H1 (cell line): ENCODE measurements at regions not wholly inside any gene's neighbourhood (a gene's known extent, or its start where the extent isn't known, plus 50 kb on each side); places are given as distances from the start of the nearest gene placed in this dataset.

ENCODE experiments used
- CTCF ChIA-PET: fragments of 300-600 bp; sonication (Branson Sonifier 250); formaldehyde crosslinking; loops from one replicate; lab custom pipeline; 2021; ENCODE audit not compliant: partially characterized antibody; lab: Charles Lee
- POLR2A ChIA-PET: fragments of 300-600 bp; sonication (Branson Sonifier 250); formaldehyde crosslinking; loops from one replicate; lab custom pipeline; 2021; ENCODE audit warnings: inconsistent platforms; ENCODE audit not compliant: partially characterized antibody; lab: Charles Lee
- DNase-seq, 2 experiments: peaks; one replicate each; pipeline versions ENCODE4 v3.0.0 to v3.0.0-alpha.2; 2010 to 2022; ENCODE audit warnings: low spot score in 2 of 2, low read depth in 1 of 2, mixed read lengths in 1 of 2
- FAIRE-seq: peaks from 2 replicates; lab custom pipeline; 2011; peaks lifted over from hg19 to GRCh38; lab: Jason Lieb, UNC
- H2AFZ ChIP-seq: 2 replicates; pipeline ENCODE4 v1.8.1; 2012; ENCODE audit warnings: low read length, inconsistent platforms
- H2AK5ac ChIP-seq: 2 replicates; pipeline ENCODE4 v1.6.1; 2013; ENCODE audit warnings: low read depth, low read length
- H2BK120ac ChIP-seq: replicated peaks from 2 replicates; pipeline ENCODE3; 2013; ENCODE audit warnings: low read depth, low read length, inconsistent platforms
- H2BK12ac ChIP-seq: 2 replicates; pipeline ENCODE4 v1.6.1; 2013; ENCODE audit warnings: low read depth, low read length
- H2BK15ac ChIP-seq: 2 replicates; pipeline ENCODE4 v1.6.1; 2013; ENCODE audit warnings: low read length
- H2BK20ac ChIP-seq: 2 replicates; pipeline ENCODE4 v1.6.1; 2013; ENCODE audit warnings: low read length
- H2BK5ac ChIP-seq: 2 replicates; pipeline ENCODE4 v1.6.1; 2013; ENCODE audit warnings: low read depth, low read length
- H3K14ac ChIP-seq: 2 replicates; pipeline ENCODE4 v1.6.1; 2013; ENCODE audit warnings: inconsistent platforms; ENCODE audit not compliant: insufficient read length
- H3K18ac ChIP-seq: 2 replicates; pipeline ENCODE4 v1.6.1; 2013; ENCODE audit warnings: low read length; ENCODE audit errors: extremely low read depth
- H3K23ac ChIP-seq: 2 replicates; pipeline ENCODE4 v1.6.1; 2013; ENCODE audit warnings: inconsistent platforms; ENCODE audit not compliant: insufficient read length
- H3K23me2 ChIP-seq: 2 replicates; pipeline ENCODE4 v1.6.1; 2013; ENCODE audit warnings: low read depth, low read length
- H3K27ac ChIP-seq: 2 replicates; pipeline ENCODE4 v1.6.1; 2011; ENCODE audit warnings: low read depth, low read length, inconsistent platforms
- H3K27me3 ChIP-seq, 4 experiments: replicated peaks in 1 of 4; 1 replicate in 1 of 4; 2 replicates in 3 of 4; pipeline versions ENCODE4 v1.6.1 to v1.8.1; 2011 to 2013; ENCODE audit warnings: low read length in 3 of 4, mild to moderate bottlenecking in 3 of 4, inconsistent platforms in 2 of 4, mixed read lengths in 2 of 4, moderate library complexity in 1 of 4; ENCODE audit not compliant: control insufficient read depth in 3 of 4, insufficient read depth in 3 of 4; ENCODE audit errors: extremely low read depth in 1 of 4
- H3K36me3 ChIP-seq, 4 experiments: 2 replicates each; pipeline versions ENCODE4 v1.6.1 to v1.8.1; 2011 to 2013; ENCODE audit warnings: mild to moderate bottlenecking in 4 of 4, low read length in 3 of 4, moderate library complexity in 2 of 4, control low read depth in 1 of 4, inconsistent platforms in 1 of 4; ENCODE audit not compliant: insufficient read depth in 4 of 4, control insufficient read depth in 2 of 4
- H3K4ac ChIP-seq: replicated peaks from 2 replicates; pipeline ENCODE3; 2013; ENCODE audit warnings: low read length, low read depth, mixed read lengths, inconsistent platforms; ENCODE audit not compliant: insufficient read length
- H3K4me1 ChIP-seq, 4 experiments: replicated peaks in 1 of 4; 1 replicate in 1 of 4; 2 replicates in 3 of 4; pipeline versions ENCODE4 v1.6.1 to v1.8.1; 2011 to 2013; ENCODE audit warnings: low read length in 3 of 4, inconsistent platforms in 2 of 4, mixed read lengths in 1 of 4; ENCODE audit not compliant: insufficient read depth in 4 of 4, control insufficient read depth in 3 of 4
- H3K4me2 ChIP-seq, 2 experiments: 2 replicates each; pipeline versions ENCODE4 v1.6.1 to v1.8.1; 2011 to 2013; ENCODE audit warnings: low read depth in 2 of 2, low read length in 2 of 2, control low read depth in 1 of 2, inconsistent platforms in 1 of 2, mild to moderate bottlenecking in 1 of 2; ENCODE audit not compliant: insufficient read depth in 1 of 2
- H3K4me3 ChIP-seq, 4 experiments: fragments of 200-600, 300-600 bp in 1 of 4; sonication (generic), shearing (Covaris generic), sonication (Bioruptor Twin) in 1 of 4; 2 replicates each; pipeline versions ENCODE4 v1.5.1 to v1.8.1; 2011 to 2016; ENCODE audit warnings: low read length in 4 of 4, low read depth in 3 of 4, control low read depth in 2 of 4, inconsistent platforms in 2 of 4, mild to moderate bottlenecking in 2 of 4, mixed read lengths in 1 of 4, moderate library complexity in 1 of 4; ENCODE audit not compliant: insufficient read depth in 2 of 4; ENCODE audit errors: extremely low read depth in 1 of 4
- H3K56ac ChIP-seq: replicated peaks from 2 replicates; pipeline ENCODE3; 2013; ENCODE audit warnings: low read depth, mild to moderate bottlenecking, mixed read lengths, low read length, inconsistent platforms; ENCODE audit not compliant: insufficient read length
- H3K79me1 ChIP-seq: 2 replicates; pipeline ENCODE4 v1.6.1; 2013; ENCODE audit warnings: low read depth, low read length, control low read depth
- H3K79me2 ChIP-seq, 2 experiments: 2 replicates each; pipeline versions ENCODE4 v1.6.1 to v1.8.1; 2012 to 2013; ENCODE audit warnings: low read length in 2 of 2, mild to moderate bottlenecking in 2 of 2, inconsistent platforms in 1 of 2; ENCODE audit not compliant: insufficient read depth in 2 of 2, control insufficient read depth in 1 of 2
- H3K9ac ChIP-seq, 4 experiments: replicated peaks in 1 of 4; 1 replicate in 1 of 4; 2 replicates in 3 of 4; pipeline versions ENCODE4 v1.6.1 to v1.8.1; 2011 to 2013; ENCODE audit warnings: low read depth in 3 of 4, low read length in 3 of 4, control low read depth in 2 of 4, mild to moderate bottlenecking in 2 of 4, moderate library complexity in 2 of 4, inconsistent platforms in 1 of 4; ENCODE audit errors: extremely low read depth in 1 of 4
- H3K9me3 ChIP-seq, 2 experiments: 2 replicates each; pipeline versions ENCODE4 v1.6.1 to v1.8.1; 2012 to 2013; ENCODE audit warnings: mild to moderate bottlenecking in 2 of 2, moderate library complexity in 2 of 2, control low read depth in 1 of 2, inconsistent platforms in 1 of 2, low read depth in 1 of 2, low read length in 1 of 2, mixed read lengths in 1 of 2; ENCODE audit not compliant: insufficient read depth in 2 of 2
- H4K20me1 ChIP-seq, 2 experiments: replicated peaks in 1 of 2; 2 replicates each; pipeline versions ENCODE3 to v1.8.1; 2011 to 2013; ENCODE audit warnings: inconsistent platforms in 2 of 2, low read length in 2 of 2, mild to moderate bottlenecking in 1 of 2; ENCODE audit not compliant: insufficient read depth in 2 of 2, control insufficient read depth in 1 of 2
- H4K5ac ChIP-seq: 2 replicates; pipeline ENCODE4 v1.6.1; 2013; ENCODE audit warnings: low read length, low read depth, mixed read lengths, inconsistent platforms; ENCODE audit not compliant: insufficient read length
- H4K8ac ChIP-seq: 2 replicates; pipeline ENCODE4 v1.8.0; 2013; ENCODE audit warnings: mild to moderate bottlenecking, moderate library complexity, low read length, inconsistent platforms; ENCODE audit not compliant: insufficient read depth; ENCODE audit errors: extremely low read depth
- H4K91ac ChIP-seq: replicated peaks from 2 replicates; pipeline ENCODE3; 2013; ENCODE audit warnings: low read length, mixed read lengths, inconsistent platforms; ENCODE audit not compliant: insufficient read length
- BCL11A ChIP-seq, 2 experiments: IDR thresholded peaks; one replicate each; pipeline ENCODE4 v1.6.1; 2011; ENCODE audit warnings: low read depth in 2 of 2, low read length in 2 of 2, mild to moderate bottlenecking in 2 of 2
- CBX5 ChIP-seq: fragments of 300-800, 300-1000 bp; sonication (generic); IDR thresholded peaks from 2 replicates; pipeline ENCODE4 v1.7.1; 2016; ENCODE audit warnings: antibody characterized with exemption, low read length, low read depth
- EP300 ChIP-seq, 2 experiments: IDR thresholded peaks; 1 replicate in 1 of 2; 2 replicates in 1 of 2; pipeline ENCODE4 v1.6.1; 2011 to 2012; ENCODE audit warnings: low read depth in 2 of 2, low read length in 2 of 2, mild to moderate bottlenecking in 2 of 2, borderline replicate concordance in 1 of 2, inconsistent platforms in 1 of 2, moderate library complexity in 1 of 2
- FOSL1 ChIP-seq: IDR thresholded peaks from 2 replicates; pipeline ENCODE4 v1.6.1; 2011; ENCODE audit warnings: mild to moderate bottlenecking, low read depth, low read length, moderate library complexity; ENCODE audit not compliant: insufficient read depth
- TF ChIP-seq, protein P1 (sequence below): IDR thresholded peaks from 2 replicates; pipeline ENCODE4 v1.6.1; 2012; ENCODE audit warnings: inconsistent platforms

DNA sequence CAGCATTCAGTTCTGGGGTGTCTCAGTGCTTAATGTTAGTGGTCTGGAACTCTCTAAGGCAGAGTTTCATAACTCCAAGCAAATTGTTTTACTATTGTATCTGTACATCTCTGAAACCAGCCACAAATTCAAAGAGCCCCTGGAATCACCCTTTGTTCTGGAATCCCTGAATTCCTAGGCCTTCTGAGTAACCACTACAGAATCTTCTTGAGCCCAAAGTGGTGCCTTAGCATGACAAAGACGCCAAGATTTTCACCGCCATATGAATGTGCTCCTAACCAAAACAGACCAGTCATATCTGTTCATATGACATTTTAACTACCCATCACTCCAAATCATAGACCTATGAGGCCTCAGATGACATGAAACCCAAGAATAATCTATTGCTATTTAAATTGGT, 668.1 kb downstream of the EPHA4 start (continued):
- no peak for TF ChIP-seq FOSL1

DNA sequence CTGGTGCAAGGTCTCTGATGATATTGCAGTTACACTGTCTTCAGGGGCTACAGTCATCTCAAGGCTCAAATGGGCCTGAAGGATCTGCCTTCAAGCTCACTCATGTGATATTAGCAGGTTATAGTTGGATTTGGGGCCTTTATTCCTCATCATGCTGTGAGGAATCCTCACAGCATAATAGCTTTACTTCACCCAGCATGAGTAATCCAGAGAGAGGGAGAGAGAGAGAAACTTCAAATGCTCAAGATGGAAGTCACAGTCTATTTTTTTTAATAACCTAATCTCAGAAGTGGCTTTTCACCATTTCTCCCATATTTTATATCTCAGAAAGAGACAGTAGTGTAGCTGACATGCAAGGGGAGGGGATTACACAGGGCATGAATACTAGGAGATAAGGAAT, 658.7 kb downstream of the EPHA4 start:
- no peak overlapping the region for H4K91ac ChIP-seq
- no peak overlapping the region for H2BK20ac ChIP-seq
- CTCF ChIA-PET: interaction anchor here (1.0 kb wide), 1 partner anchor 17 kb away, joined by 3 read pairs; no protein-coding TSS in a partner anchor

More for the DNA sequence above, 658.7 kb downstream of the EPHA4 start:
- no peak overlapping the region for H2BK15ac ChIP-seq
- no peaks in the 10 kb centered on the region for H3K79me1 ChIP-seq
- POLR2A ChIA-PET: no interaction called here
- no peaks in the 10 kb centered on the region for H3K4me1 ChIP-seq
- no peak overlapping the region for H2BK5ac ChIP-seq
- H3K79me2 ChIP-seq: no peaks in the 10 kb centered on the region
- H3K14ac ChIP-seq: no peak overlapping the region
- no peak for DNase-seq
- H2BK12ac ChIP-seq: no peak overlapping the region
- no peak overlapping the region for H2AFZ ChIP-seq
- no peak overlapping the region for H3K18ac ChIP-seq
- H3K4ac ChIP-seq: no peak overlapping the region
- no peak overlapping the region for H4K5ac ChIP-seq
- H3K9me3 ChIP-seq: no peaks in the 10 kb centered on the region
- H2BK120ac ChIP-seq: no peak overlapping the region
- no peak overlapping the region for H2AK5ac ChIP-seq
- H3K4me3 ChIP-seq: no peak overlapping the region
- no peak overlapping the region for H3K9ac ChIP-seq
- no peaks in the 10 kb centered on the region for H3K23me2 ChIP-seq
- no peak overlapping the region for H3K4me2 ChIP-seq
- H4K8ac ChIP-seq: no peak overlapping the region
- no peak for TF ChIP-seq EP300 (IDR thresholded peaks at IDR 0.05; ENCODE audit: borderline replicate concordance in 1 of 2, low read depth in 2 of 2, low read length in 2 of 2)
- TF ChIP-seq BCL11A (IDR thresholded peaks at IDR 0.05; ENCODE audit: low read depth in 2 of 2, low read length in 2 of 2): no peak
- TF ChIP-seq, protein P1, sequence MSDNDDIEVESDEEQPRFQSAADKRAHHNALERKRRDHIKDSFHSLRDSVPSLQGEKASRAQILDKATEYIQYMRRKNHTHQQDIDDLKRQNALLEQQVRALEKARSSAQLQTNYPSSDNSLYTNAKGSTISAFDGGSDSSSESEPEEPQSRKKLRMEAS: no peak
- TF ChIP-seq CBX5: no peak
- no peak overlapping the region for H3K23ac ChIP-seq
- H3K27me3 ChIP-seq: no peaks in the 10 kb centered on the region
- H4K20me1 ChIP-seq: no peaks in the 10 kb centered on the region
- no peaks in the 10 kb centered on the region for H3K36me3 ChIP-seq
- no peak overlapping the region for H3K56ac ChIP-seq
- H3K27ac ChIP-seq: no peak overlapping the region
- no peak for FAIRE-seq
